ENCODE measurements at regions not wholly inside any gene's neighbourhood (a gene's known extent, or its start where the extent isn't known, plus 50 kb on each side); places are given as distances from the start of the nearest gene placed in this dataset.

GRCh38 chr12:77549383-77550128 is 281.1 kb upstream of the NAV3 start:
- ChIA-PET CTCF (no interaction called here), POLR2A (ENCODE audit: unreplicated experiment) (no interaction called here)
- TF ChIP-seq EZH2 (IDR thresholded peaks at IDR 0.05; ENCODE audit: low read depth), result no peak
- TF ChIP-seq, protein P1, sequence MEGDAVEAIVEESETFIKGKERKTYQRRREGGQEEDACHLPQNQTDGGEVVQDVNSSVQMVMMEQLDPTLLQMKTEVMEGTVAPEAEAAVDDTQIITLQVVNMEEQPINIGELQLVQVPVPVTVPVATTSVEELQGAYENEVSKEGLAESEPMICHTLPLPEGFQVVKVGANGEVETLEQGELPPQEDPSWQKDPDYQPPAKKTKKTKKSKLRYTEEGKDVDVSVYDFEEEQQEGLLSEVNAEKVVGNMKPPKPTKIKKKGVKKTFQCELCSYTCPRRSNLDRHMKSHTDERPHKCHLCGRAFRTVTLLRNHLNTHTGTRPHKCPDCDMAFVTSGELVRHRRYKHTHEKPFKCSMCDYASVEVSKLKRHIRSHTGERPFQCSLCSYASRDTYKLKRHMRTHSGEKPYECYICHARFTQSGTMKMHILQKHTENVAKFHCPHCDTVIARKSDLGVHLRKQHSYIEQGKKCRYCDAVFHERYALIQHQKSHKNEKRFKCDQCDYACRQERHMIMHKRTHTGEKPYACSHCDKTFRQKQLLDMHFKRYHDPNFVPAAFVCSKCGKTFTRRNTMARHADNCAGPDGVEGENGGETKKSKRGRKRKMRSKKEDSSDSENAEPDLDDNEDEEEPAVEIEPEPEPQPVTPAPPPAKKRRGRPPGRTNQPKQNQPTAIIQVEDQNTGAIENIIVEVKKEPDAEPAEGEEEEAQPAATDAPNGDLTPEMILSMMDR (conservative IDR thresholded peaks at IDR 0.05), result no peak
- H3K9me2 ChIP-seq (ENCODE audit: insufficient read depth), result no peaks in the 10 kb centered on the region
- no peak for DNase-seq
- no peak overlapping the region for H3K4me3 ChIP-seq
- H3K27ac ChIP-seq, result no peak overlapping the region
- H2AFZ ChIP-seq, result no peak overlapping the region
- H3K27me3 ChIP-seq (ENCODE audit: insufficient read depth, low read depth), result no peaks in the 10 kb centered on the region
- no peaks in the 10 kb centered on the region for H3K36me3 ChIP-seq (ENCODE audit: low read depth)
- no TSS peak for BruUV-seq (replicated peaks)
- no peak overlapping the region for H3K4me2 ChIP-seq
- H3F3A ChIP-seq (ENCODE audit: insufficient read depth, low read depth), result no peaks in the 10 kb centered on the region
- intact Hi-C loops (cut with micrococcal nuclease; ENCODE audit: unreplicated experiment), result no loop called here
- no peaks in the 10 kb centered on the region for H3K4me1 ChIP-seq (replicated peaks; ENCODE audit: insufficient read depth)
- H3K9me3 ChIP-seq (ENCODE audit: insufficient read depth, low read depth), result no peaks in the 10 kb centered on the region
- no peaks in the 10 kb centered on the region for H4K20me1 ChIP-seq (ENCODE audit: insufficient read depth)
- no peaks in the 10 kb centered on the region for H3K79me2 ChIP-seq (ENCODE audit: low read depth)

DNA sequence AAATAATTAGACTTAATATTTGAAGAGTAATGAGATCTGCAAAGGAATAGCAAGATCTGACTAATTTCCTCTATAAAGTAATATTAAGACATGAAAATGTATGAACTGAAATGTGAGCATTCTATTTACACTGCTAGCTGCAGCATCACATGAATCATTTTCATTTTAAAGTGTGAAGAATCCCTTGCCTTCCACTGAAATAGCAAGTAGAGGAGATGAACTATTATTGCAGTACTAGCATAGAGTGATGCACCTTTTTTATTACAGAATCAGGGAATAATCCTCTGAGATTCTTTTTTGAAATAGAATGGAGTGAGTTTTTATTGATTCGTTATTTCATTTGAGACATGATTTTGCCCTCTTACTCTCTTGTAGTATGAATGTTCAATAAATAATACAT is 281.9 kb upstream of the NAV3 start:
- BruUV-seq (replicated peaks), result no TSS peak
- DNase-seq, result no peak
- Histone ChIP-seq H3K79me2 (ENCODE audit: low read depth) (no peaks in the 10 kb centered on the region), H3K27ac (no peak overlapping the region), H2AFZ (no peak overlapping the region), H3K4me2 (no peak overlapping the region), H3F3A (ENCODE audit: insufficient read depth, low read depth) (no peaks in the 10 kb centered on the region), H3K36me3 (ENCODE audit: low read depth) (no peaks in the 10 kb centered on the region), H3K27me3 (ENCODE audit: insufficient read depth, low read depth) (no peaks in the 10 kb centered on the region), H3K9me3 (ENCODE audit: insufficient read depth, low read depth) (no peaks in the 10 kb centered on the region), H3K4me3 (no peak overlapping the region), H3K9me2 (ENCODE audit: insufficient read depth) (no peaks in the 10 kb centered on the region), H4K20me1 (ENCODE audit: insufficient read depth) (no peaks in the 10 kb centered on the region), H3K4me1 (replicated peaks; ENCODE audit: insufficient read depth) (no peaks in the 10 kb centered on the region)
- TF ChIP-seq, protein P1 (conservative IDR thresholded peaks at IDR 0.05), result no peak
- no peak for TF ChIP-seq EZH2 (IDR thresholded peaks at IDR 0.05; ENCODE audit: low read depth)
- intact Hi-C loops (cut with micrococcal nuclease; ENCODE audit: unreplicated experiment), result no loop called here
- CTCF ChIA-PET, result no interaction called here
- POLR2A ChIA-PET (ENCODE audit: unreplicated experiment), result no interaction called here

- DNase-seq, result no peak
- Histone ChIP-seq H3K27me3 (ENCODE audit: insufficient read depth, low read depth) (no peaks in the 10 kb centered on the region), H3K9me2 (ENCODE audit: insufficient read depth) (no peaks in the 10 kb centered on the region), H3F3A (ENCODE audit: insufficient read depth, low read depth) (no peaks in the 10 kb centered on the region), H3K4me2 (no peak overlapping the region), H4K20me1 (ENCODE audit: insufficient read depth) (no peaks in the 10 kb centered on the region), H3K9me3 (ENCODE audit: insufficient read depth, low read depth) (no peaks in the 10 kb centered on the region), H3K79me2 (ENCODE audit: low read depth) (no peaks in the 10 kb centered on the region), H3K36me3 (ENCODE audit: low read depth) (no peaks in the 10 kb centered on the region), H3K4me1 (replicated peaks; ENCODE audit: insufficient read depth) (no peaks in the 10 kb centered on the region), H2AFZ (no peak overlapping the region), H3K27ac (no peak overlapping the region), H3K4me3 (no peak overlapping the region)
- ChIA-PET CTCF (no interaction called here), POLR2A (ENCODE audit: unreplicated experiment) (no interaction called here)
- TF ChIP-seq EZH2 (IDR thresholded peaks at IDR 0.05; ENCODE audit: low read depth), result no peak
- TF ChIP-seq, protein P1 (conservative IDR thresholded peaks at IDR 0.05), result no peak
- intact Hi-C loops (cut with micrococcal nuclease; ENCODE audit: unreplicated experiment), result no loop called here
- BruUV-seq (replicated peaks), result no TSS peak
These were observed 290.6 kb upstream of the NAV3 start for GRCh38 chr12:77540097-77540496.
